ENCODE measurements at regions not wholly inside any gene's neighbourhood (a gene's known extent, or its start where the extent isn't known, plus 50 kb on each side); places are given as distances from the start of the nearest gene placed in this dataset.

DNA sequence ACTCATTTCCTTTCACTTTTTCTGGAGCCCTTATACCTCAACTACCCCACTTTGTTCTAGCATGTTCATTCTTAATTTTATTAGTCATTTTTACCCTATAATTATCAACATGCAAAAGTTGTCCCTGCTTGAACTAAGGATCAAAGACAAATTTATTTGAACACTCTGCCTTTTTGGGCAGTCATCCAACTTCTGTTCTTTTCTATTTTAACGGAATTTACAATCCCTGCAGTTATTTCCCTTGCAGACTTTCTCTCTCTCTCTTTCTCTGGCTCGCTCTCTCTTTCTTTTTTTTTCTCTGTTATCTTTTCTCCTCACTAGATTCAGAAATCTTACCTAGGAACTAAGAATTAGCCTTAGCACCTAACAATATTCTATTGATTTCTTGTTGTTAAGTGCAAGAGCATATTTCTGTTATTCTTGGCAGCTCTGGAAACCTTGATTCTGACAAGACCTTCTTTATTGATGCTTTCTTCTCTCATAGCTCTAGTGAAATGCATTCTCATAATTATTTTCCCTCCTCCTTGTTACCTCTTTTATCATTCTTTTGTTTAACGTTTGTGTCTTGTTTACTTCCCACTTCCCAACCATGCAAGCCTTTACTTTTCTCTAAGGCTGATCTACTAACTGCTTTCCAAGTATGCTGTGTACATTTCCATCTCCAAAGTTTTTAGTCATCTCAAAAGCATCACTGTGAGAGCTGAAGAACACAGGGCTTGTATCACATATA lies 951.6 kb downstream of the DIPK2A start:
- TF ChIP-seq, protein P1, sequence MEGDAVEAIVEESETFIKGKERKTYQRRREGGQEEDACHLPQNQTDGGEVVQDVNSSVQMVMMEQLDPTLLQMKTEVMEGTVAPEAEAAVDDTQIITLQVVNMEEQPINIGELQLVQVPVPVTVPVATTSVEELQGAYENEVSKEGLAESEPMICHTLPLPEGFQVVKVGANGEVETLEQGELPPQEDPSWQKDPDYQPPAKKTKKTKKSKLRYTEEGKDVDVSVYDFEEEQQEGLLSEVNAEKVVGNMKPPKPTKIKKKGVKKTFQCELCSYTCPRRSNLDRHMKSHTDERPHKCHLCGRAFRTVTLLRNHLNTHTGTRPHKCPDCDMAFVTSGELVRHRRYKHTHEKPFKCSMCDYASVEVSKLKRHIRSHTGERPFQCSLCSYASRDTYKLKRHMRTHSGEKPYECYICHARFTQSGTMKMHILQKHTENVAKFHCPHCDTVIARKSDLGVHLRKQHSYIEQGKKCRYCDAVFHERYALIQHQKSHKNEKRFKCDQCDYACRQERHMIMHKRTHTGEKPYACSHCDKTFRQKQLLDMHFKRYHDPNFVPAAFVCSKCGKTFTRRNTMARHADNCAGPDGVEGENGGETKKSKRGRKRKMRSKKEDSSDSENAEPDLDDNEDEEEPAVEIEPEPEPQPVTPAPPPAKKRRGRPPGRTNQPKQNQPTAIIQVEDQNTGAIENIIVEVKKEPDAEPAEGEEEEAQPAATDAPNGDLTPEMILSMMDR (conservative IDR thresholded peaks at IDR 0.05): no peak
- no peak for TF ChIP-seq EZH2 (IDR thresholded peaks at IDR 0.05; ENCODE audit: low read depth)

All from PC-9 (cell line).